Right ventricle myocardium superior (tissue), 1 donor: ENCODE measurements at regions not wholly inside any gene's neighbourhood (a gene's known extent, or its start where the extent isn't known, plus 50 kb on each side); places are given as distances from the start of the nearest gene placed in this dataset.

Experiments
- ATAC-seq: fragments of 200-7000 bp; cut with Tn5 transposase; one replicate; pipeline ENCODE4 v1.9.1; 2020; ENCODE audit warnings: mild to moderate bottlenecking; ENCODE audit not compliant: poor library complexity
- DNase-seq: peaks from one replicate; pipeline ENCODE4 v3.0.0-alpha.2; 2020
- intact Hi-C: fragments of 100-400 bp; cut with DNase I; formaldehyde crosslinking; loops from one replicate; pipeline ENCODE4 v1.11.2; 2022
- donor health status: DM: no; HTN: yes; CAD: no; lungs with severe emphysema.

DNA sequence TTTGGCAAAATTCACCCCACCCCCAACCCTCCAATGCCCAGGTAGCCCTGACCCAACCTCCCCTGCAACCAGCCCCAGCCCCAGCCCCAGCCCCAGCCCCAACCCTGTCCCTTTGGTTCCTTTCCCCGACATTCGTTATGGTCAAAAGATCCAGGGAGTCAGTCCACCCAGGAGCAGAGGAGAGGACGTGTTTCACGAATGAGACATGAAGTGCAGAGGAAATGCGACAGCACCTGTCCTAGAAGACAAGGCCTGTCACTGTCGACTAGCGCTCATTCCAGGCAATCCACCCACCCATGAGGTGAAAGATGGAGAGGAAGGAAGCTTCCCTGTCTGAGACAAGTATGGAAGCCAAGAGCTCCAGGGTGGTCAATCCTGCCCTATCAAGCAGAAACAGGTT lies 485.0 kb downstream of the SPATA31A7 start:
- ATAC-seq (no peak), DNase-seq (no peak)
- intact Hi-C loops: no loop called here
